HG03095 (cell line): ENCODE measurements at regions not wholly inside any gene's neighbourhood (a gene's known extent, or its start where the extent isn't known, plus 50 kb on each side); places are given as distances from the start of the nearest gene placed in this dataset.
"Not testable (repeated sequence)": the region's sequence is repeated elsewhere in the genome, so short reads cannot be mapped to it uniquely, and the experiment has no call there.

Experiments used
- ATAC-seq: cut with Tn5 transposase; IDR thresholded peaks from one replicate; pipeline ENCODE4 v1.9.1; 2021; ENCODE audit warnings: moderate library complexity; ENCODE audit not compliant: unreplicated experiment

DNA sequence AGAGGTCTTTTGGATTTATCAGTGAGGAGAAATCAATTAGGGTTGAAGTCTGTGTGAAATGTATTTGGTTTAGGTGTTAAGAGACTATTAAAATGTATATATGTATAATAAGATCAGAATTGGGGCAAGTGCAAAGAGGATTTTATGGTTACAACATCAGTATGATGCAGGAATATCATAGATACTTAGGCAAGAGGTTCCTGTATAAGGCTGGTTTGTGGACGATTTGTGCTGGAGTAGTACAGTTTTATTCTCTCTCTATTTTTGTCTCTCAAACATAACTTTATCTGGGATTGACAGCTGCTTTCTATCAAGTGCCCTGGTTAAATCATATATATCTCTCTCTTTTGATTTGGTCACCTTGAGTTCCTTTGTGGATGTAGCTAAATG lies 142.5 kb downstream of the CTH start:
- ATAC-seq, result no peak

DNA sequence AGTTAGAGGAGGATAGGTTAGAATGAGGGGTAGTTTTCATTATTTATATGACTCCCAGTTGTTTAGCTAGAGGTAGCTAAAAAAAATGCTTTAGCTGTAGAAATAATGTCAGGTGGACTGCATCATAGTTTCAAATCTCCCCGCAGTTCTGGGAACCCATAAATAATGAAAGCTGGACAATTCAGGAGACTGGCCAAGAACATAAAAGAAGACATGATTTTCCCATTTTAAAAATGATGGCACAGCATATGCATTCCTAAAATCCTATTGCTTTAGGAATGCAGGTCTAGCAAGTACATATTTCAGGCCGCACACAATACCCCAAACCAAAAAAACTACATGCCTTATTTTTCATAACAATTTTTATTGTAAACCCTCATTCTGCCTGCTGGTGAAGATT lies 143.3 kb downstream of the CTH start:
- ATAC-seq, result no peak

DNA sequence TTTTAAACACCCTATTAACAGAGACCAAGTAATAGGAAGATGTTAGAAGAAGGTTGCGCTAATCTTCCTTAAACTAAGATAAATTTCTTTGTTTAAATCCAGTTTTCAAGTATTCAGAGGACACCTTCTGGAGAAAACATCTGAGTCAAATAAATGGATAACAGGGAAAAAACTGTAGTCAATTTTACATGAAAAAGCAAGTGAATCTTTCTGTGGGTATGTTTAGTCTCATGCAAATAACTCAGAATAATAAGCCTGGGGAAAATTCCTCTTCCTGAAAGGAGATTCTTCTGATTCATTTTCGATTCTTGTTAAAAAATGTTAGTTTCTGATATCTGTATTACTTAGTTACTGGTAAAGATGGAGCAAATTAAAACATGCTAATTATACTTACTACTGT lies 145.5 kb downstream of the CTH start:
- no peak for ATAC-seq

DNA sequence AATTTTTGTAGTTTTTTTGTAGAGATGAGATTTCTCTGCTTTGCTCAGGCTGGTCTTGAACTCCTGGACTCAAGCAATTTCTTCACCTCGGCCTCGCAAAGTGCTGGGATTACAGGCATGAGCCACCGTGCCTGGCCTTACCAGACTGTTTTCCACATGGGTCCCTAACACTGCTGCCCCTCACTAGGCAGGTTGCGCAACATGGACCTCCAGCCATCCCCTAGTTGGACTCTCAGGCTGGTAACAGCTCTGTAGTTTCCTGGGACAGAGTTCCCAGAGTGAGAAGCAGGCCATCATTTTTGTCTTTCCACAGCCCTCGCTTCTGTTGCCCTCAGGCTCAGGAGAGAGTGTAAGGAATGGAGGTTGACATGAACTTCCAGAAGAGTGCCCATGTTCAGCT lies 156.1 kb downstream of the CTH start:
- ATAC-seq, result no peak

DNA sequence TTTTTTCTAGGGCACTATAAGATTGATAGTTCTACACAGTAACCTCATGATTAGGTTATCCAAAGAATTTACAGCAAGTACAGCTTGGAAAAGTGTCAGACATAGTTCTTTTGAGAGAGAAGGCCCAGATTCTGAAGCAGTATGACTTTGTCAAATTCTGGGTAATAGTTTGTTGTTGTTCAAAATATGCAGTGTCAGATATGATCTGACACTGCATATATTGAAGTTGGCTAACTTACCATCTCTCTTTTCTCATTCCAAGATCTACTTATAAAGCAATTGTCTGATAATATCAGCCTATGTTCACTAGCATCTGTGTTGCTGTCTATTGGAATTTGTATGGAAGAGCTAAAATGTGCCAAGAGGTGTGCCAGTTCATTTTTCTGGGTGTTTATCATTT lies 160.1 kb downstream of the CTH start:
- ATAC-seq, result no peak

DNA sequence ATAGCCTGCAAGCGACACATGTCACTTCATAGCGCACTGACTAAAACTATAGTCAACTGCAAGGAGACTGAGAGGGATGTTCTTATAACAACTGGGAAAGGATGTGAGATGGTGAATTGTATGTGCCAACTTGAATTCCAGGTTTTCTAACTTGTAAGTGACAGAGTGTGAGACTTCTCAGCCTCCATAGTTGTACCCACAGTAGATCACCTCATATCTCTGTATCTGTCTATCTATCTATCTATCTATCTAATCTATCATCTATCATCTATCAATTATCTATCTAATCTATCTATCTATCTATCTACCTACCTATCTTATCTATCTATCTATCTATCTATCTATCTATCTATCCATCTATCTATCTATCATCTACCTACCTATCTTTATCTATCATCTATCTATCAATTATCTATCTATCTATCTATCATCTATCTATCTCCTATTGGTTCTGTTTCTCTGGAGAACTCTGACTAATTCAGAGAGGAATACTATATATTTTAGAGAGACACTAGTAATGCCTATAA lies 162.3 kb downstream of the CTH start:
- no peak for ATAC-seq

DNA sequence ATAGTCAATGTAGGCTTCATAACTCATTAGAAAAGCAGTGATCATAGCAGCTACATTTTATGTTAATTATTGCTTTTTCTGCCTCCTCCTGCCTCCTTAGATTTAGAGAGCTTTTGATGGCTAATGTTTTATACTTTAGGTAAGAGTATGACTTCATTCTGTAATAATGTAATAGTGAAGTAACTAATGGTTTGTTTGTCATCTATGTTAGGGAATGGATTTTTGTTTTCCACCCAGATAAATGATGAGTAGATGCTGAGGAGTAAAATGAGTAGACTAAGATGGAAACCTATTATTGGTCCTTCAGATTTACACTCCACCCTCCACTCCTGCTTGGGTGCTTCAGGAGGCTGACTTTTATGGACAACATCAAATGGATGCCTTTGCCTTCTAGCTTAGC lies 170.6 kb downstream of the CTH start:
- no peak for ATAC-seq

DNA sequence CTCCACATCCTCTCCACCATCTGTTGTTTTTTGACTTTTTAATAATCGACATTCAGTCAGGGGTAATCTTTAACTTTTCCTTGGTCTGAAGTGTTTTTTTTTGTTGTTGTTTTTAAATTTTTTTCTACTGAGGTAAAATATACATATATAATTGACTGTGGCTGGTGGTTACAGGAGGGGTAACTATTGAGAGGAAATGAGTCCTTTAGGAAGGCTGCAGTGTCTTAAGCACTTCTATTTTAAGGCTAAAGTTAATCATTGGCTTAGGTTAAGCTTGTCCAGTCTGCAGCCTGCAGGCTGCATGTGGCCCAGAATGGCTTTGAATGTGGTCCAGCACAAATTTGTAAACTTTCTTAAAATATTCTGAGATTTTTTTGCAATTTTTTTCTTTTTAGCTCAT lies 172.5 kb downstream of the CTH start:
- ATAC-seq, result no peak

DNA sequence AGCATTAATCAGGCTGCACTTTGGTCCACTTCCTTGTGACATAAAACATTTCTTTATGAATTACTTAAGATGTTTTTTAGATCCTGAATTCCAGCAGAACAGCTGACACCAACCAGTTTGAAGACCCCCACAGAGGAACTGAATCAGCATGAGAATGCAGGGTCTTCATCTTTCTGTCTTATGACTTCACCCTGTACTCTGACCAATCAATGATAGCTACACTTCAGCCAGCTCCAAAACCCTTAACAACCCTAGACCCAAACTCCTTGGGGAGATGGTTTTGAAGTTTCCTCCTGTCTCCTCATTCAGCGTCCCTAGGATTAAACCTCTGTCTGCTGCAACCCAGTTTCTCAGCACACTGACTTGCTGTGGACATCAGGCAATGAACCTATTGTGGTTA lies 175.0 kb downstream of the CTH start:
- no peak for ATAC-seq

DNA sequence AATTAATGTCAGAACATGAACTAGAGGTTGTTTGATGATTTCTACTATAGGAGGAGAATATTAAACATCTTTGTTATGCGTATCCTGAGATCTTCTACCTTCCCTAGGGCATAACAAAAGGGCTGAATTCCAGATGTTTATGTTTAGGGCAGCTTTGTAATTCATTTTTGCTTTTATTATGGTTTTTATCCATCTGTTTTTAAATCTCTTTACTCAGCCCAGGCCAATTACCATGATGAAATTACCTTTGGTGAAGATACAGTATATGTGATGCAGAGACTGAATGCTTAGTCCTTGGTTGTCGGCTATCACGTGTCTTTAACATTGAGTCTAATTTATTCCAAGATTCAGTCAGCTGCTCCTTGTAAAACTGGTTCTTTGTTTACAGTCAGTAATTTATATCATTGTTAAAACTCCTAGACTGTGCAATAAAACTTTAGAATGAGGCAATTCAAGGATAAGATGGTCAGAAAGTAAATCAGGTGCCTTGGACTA lies 176.9 kb downstream of the CTH start:
- no peak for ATAC-seq

DNA sequence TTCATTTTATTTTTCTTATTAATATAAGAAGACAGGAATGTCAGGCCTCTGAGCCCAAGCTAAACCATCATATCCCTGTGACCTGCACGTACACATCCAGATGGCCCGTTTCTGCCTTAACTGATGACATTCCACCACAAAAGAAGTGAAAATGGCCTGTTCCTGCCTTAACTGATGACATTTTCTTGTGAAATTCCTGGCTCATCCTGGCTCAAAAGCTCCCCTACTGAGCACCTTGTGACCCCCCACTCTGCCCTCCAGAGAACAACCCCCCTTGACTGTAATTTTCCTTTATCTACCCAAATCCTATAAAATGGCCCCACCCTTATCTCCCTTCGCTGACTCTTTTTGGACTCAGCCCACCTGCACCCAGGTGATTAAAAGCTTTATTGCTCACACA lies 182.5 kb downstream of the CTH start:
- not testable (repeated sequence) for ATAC-seq

DNA sequence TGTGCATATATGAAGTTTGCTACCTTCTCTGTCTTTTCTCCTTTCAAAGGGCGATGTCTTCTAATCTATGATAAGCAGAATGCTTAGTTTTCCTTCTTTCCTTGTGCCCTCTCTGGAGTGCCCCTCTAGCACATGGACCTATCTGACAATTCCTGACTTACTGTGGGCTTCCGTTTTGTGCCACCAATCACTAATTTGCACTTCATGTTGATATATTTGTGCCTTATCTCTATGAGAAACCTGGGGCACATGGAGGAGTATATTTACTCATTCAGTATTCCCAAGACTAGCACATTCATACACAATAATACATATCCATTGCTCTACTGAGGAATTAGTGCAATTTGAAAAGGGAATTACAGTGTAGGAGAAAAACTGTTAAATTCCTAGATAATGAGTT lies 197.7 kb downstream of the CTH start:
- no peak for ATAC-seq

DNA sequence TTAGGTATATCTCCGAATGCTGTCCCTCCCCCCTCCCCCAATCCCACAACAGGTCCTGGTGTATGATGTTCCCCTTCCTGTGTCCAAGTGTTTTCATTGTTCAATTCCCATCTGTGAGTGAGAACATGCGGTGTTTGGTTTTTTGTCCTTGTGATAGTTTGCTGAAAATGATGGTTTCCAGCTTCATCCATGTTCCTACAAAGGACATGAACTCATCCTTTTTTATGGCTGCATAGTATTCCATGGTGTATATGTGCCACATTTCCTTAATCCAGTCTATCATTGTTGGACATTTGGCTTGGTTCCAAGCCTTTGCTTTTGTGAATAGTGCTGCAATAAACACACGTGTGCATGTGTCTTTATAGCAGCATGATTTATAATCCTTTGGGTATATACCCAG lies 199.1 kb downstream of the CTH start:
- ATAC-seq, result not testable (repeated sequence)

DNA sequence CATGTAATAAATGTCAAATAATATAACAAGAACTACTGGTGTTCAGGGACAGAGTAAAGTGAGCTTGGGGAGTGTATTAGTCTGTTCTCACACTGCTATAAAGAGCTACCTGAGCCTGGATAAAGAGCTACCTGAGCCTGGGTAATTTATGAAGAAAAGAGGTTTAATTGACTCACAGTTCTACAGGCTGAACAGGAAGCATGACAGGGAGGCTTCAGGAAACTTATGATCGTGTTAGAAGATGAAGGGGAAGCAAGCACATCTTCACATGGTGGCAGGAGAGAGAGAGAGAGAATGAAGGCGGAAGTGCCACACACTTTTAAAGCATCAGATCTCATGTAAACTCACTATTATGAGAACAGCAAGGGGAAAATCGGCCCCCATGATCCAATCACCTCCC lies 205.9 kb downstream of the CTH start:
- ATAC-seq, result no peak

DNA sequence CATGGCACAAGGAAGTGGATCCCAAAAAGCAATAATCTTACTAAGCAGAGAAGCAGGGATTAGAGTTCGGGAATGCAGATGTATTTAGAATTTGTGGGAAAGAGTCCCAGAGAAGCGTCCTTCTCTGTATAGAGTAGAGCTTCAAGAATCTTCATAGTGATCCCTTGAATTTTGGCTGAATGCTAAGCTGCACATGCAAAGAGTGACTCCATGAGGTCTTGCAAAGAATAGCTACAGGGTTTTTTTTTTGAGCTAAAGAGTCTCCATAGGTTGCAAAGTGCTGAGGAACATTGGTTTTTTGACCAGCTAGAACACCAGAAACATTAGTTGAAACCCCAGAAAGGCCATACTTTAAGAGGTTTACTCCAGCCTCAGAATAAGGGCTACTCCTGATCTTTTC lies 206.7 kb downstream of the CTH start:
- no peak for ATAC-seq

DNA sequence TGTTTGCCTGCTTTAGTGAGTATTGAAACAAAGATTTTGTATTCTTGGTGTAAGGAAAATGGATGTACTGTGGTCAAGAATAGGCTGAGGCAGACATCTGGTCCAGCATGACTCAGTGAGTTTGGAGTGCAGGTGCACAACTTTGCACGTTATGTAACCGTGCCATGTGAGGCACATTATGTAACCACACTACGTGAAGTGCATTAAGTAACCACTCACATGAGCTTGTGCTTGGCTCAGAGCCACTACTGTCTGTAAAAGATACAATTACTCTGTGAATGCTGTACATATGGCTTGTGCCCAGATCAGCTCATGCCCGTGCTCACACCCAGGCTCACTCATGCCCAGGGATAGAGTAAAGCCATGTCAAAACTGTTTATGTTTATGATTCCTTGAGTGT lies 216.8 kb downstream of the CTH start:
- no peak for ATAC-seq

DNA sequence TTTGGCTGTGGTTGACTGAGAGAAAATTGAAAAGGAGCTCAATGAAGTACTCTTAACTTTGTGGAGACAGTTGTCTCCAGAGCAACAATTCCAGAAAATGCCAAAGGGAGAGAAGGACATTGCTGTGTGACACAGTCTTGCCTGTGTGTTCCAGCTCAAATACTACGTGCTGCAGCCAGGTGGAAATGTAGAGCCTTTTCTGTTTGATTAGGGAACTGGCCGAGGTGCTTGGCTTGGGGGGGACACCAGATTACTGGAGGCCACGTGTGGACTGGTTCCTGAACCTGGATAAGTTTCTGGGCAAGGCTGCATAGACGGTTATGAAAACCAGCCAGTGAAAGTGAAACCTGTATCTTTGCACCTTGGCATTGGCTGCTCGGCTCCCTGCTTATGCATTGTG lies 217.9 kb downstream of the CTH start:
- no peak for ATAC-seq

DNA sequence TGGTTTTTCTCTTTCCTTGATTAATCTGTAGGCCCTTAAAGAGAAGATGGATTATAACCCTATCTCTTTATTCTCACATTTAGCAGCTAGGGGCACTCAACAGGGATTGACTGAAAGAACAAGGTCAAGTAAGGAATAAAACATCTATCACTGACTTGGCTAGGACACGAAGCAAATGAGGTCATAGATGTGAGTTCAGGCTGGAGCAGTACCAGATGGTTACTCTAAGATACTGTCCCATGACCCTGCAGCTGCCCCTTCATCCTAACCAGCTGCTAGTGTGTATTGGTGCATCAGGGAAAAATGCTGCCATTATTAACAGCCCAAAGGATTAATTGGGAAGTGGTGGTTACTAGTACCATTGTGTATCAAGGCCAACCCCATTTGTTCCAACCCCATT lies 221.9 kb downstream of the CTH start:
- no peak for ATAC-seq

DNA sequence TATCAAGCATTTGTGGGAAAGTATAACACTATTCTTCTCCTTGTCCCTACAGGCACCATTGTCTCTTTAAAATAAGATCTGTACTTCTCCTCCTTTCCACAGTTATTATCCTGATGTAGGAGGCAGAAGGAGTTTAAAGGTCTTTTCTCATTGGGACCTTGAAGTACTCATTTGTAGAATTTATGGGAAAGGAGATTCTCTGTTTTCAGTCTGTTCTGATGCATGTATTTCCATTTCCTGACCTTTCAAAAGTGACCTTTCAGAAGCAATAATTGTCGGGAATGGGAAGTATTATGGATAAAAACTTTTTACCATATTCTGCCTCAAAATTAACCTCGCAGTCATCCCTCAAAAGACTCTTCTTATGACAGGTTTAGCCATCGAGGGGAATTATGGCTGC lies 224.8 kb downstream of the CTH start:
- no peak for ATAC-seq

DNA sequence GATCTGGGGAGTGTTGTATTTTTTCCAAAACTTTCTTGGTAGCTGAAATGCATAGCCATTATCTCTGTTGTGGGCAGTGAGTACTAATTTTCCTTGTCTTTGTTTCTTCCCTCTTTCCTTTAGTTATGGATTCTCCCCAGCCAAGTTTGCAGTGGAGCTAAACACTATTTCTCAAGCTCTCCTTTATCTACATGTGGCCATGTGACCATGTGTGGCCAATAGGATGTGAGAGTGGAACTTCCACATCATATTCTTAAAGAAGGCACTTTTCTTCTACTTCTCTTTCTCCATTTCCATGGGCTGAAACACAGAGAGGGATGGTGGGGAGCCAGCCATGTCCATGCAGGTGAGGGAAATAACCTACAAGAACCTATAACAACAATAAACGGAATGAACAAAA lies 230.8 kb downstream of the CTH start:
- no peak for ATAC-seq

DNA sequence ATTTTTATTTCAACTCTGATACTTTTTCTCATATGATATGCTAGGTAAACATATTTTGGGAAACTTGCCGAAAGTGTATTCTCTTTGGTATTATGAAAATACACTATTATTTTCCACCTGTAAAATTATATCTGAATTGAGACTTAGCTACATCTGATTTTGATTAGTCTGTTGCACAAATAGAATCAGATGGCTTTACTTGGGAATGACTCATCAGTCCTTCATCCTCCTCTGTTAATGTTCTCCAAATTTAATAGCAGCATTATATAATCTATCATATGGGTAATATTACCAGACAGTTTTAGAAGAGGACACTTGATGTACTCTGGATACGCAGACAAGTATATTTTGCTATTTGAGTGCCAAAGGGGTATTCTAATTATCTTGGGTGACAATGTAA lies 245.3 kb downstream of the CTH start:
- ATAC-seq, result no peak

DNA sequence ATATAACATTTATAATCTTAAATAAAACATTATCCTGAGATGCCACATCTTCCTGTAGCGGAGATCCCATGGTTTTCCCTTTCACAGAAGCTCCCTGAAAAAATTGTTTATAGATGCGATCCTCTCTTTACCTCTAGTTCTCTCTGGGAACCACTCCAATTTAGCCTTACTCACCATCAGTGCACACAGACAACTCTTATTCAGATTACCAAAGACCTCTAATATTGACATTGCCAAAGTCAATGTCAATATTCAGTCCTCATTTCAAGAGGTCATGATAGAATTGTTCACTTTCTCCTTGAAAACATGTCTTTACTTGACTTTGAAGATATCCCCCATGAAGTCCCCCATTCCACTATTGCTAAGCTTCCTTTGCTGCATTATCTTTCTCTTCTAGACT lies 248.8 kb downstream of the CTH start:
- no peak for ATAC-seq

DNA sequence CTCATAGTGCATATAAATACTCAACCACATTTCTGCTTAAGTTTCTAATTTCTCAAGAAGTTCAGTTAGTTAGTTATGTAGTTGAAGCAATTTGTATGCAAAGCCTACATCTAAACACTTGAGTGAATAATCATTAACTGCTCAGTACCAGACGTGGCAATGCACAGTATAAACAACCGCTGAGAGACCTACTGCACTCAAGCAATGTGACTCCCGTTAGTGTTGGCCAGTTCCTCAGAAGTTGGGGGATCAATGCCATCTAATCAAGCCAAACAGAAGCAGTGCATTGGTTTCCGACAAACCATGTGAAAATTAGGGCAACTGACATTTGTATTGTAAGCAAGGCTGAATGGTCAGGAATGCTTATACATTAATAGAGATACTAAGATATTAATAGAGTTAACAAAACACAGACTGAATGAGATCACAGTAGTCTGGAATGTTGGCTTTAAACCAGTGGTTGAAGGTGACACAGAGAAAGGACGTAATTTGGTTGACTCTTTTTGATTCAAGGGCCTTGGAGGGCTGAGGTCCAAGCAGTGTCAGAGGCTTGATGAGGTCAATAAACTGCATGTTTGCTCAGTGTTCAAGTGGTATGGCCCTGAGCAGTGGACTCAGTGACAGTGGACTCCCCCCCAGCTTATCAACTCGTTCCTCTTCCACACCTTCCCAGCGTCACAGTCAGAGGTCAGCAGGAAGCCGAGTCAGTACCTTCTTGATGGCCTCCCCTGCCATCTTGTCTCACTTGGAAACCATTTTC lies 255.5 kb downstream of the CTH start:
- ATAC-seq, result no peak
